BE2C (cell line): ENCODE measurements at regions not wholly inside any gene's neighbourhood (a gene's known extent, or its start where the extent isn't known, plus 50 kb on each side); places are given as distances from the start of the nearest gene placed in this dataset.

Experiments used
- DNase-seq: peaks from one replicate; pipeline ENCODE4 v3.0.0-alpha.2; 2020
- H3K27me3 ChIP-seq: fragments of 250-450 bp; sonication (Bioruptor Pico); 2 replicates; pipeline ENCODE4 v1.5.1; 2020; ENCODE audit warnings: mild to moderate bottlenecking
- H3K36me3 ChIP-seq: fragments of 250-450 bp; sonication (Bioruptor Pico); 2 replicates; pipeline ENCODE4 v1.5.1; 2020; ENCODE audit warnings: mild to moderate bottlenecking
- H3K4me1 ChIP-seq: fragments of 250-450 bp; sonication (Bioruptor Pico); 2 replicates; pipeline ENCODE4 v1.5.1; 2020
- H3K4me3 ChIP-seq: 2 replicates; pipeline ENCODE4 v1.5.1; 2011; ENCODE audit warnings: low read depth, low read length
- H3K9me3 ChIP-seq: fragments of 250-450 bp; sonication (Bioruptor Pico); 2 replicates; pipeline ENCODE4 v1.5.1; 2020
- TF ChIP-seq, protein P1 (sequence below): IDR thresholded peaks from 2 replicates; pipeline ENCODE4 v1.5.1; 2012; ENCODE audit warnings: mild to moderate bottlenecking, low read depth, low read length

DNA sequence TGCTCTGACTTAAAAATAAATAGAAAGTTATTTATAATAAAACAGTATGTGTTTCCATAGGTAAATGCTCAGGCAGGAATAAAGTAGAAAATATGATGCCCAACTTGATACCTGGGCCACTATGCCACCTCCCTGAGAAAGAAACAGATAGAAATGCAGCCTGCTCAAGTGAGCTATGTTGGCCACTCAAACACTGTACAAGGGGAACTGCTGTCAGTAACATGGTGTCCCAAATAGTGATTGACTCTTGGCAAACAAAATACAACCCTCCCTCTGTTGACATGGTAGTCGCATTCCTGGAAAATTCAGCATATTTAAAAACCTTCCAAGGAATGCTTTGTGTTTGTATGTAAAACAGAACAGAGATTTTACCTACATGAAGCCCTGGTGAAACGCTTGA, 66.9 kb upstream of the KCNE2 start:
- DNase-seq, result no peak
- TF ChIP-seq, protein P1, sequence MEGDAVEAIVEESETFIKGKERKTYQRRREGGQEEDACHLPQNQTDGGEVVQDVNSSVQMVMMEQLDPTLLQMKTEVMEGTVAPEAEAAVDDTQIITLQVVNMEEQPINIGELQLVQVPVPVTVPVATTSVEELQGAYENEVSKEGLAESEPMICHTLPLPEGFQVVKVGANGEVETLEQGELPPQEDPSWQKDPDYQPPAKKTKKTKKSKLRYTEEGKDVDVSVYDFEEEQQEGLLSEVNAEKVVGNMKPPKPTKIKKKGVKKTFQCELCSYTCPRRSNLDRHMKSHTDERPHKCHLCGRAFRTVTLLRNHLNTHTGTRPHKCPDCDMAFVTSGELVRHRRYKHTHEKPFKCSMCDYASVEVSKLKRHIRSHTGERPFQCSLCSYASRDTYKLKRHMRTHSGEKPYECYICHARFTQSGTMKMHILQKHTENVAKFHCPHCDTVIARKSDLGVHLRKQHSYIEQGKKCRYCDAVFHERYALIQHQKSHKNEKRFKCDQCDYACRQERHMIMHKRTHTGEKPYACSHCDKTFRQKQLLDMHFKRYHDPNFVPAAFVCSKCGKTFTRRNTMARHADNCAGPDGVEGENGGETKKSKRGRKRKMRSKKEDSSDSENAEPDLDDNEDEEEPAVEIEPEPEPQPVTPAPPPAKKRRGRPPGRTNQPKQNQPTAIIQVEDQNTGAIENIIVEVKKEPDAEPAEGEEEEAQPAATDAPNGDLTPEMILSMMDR, result no peak
- Histone ChIP-seq H3K27me3 (no peaks in the 10 kb centered on the region; the same call in 1 of the 2 replicates), H3K4me3 (no peak overlapping the region), H3K9me3 (no peaks in the 10 kb centered on the region), H3K4me1 (no peaks in the 10 kb centered on the region), H3K36me3 (no peaks in the 10 kb centered on the region)

DNA sequence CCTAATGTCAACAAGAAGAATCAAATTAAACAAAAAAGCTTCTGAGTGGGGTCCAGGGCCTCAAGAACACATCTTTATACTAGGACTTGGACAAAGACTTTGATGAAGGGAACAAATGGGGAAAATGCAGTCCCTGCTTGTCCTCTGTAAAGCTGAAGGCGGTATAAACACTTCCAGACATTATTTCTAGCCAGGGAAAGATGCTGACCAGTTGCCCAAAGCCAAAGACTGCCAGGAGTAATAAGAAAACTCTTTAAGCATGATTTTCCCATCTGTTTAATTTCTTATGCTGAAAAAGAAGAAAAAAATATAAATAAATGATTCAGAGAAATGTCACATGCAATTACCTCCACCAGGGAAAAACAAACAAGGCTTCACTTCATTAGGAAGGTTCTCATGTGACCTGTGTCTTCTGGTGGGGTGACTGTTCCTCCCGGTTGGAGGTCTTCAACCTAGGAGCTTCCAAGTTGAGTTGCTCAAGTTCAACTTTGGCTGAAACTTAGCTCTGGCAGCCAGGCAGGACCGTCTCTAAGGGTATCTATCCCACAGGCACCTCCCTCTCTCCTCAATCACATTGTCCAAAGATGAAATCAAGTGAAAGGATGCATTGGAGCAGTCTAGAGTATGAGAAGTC, 65.2 kb upstream of the KCNE2 start:
- Histone ChIP-seq H3K36me3 (no peaks in the 10 kb centered on the region), H3K4me3 (no peak overlapping the region), H3K27me3 (no peaks in the 10 kb centered on the region; the same call in 1 of the 2 replicates), H3K9me3 (no peaks in the 10 kb centered on the region), H3K4me1 (no peaks in the 10 kb centered on the region)
- DNase-seq, result no peak
- TF ChIP-seq, protein P1, result no peak

DNA sequence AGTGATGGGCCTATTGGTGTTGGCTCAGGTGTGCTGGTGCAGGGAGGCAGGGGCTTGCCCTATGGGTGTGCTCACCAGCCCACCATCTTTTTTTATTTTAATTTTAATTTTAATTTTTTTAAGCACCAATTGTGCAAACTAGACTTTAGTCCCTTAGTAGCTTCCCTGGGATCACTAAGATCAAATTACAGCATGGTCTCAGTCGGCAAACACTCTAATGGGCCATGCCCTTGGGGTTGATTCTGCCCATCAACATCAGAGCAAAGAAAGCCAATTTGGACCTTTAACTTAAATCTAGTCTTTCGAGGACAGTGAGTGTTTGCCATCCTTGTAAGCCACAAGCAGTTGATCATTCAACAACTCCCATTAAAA, 64.7 kb upstream of the KCNE2 start:
- no peaks in the 10 kb centered on the region for H3K4me1 ChIP-seq
- H3K27me3 ChIP-seq, result no peaks in the 10 kb centered on the region; the same call in 1 of the 2 replicates
- no peaks in the 10 kb centered on the region for H3K36me3 ChIP-seq
- H3K9me3 ChIP-seq, result no peaks in the 10 kb centered on the region
- no peak for DNase-seq
- H3K4me3 ChIP-seq, result no peak overlapping the region
- TF ChIP-seq, protein P1, result no peak

DNA sequence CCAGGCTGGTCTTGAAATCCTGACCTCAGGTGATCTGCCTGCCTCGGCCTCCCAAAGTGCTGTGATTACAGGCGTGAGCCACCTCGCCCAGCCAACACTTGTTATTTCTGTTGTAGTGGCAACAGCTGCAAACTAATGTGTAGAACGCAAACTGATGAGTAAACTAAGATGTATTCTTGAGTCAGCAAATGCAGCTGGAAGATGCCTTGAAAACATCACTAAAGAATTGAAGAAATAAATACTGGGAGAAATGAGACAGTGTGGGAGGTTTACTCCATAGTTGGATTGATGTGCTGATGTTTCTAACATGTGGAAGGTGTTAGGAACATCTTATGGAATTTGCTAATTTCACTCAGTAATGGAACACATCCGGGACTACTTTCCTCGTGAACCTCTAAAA, 61.3 kb upstream of the KCNE2 start:
- Histone ChIP-seq H3K4me1 (no peaks in the 10 kb centered on the region), H3K4me3 (no peak overlapping the region), H3K36me3 (no peaks in the 10 kb centered on the region), H3K27me3 (no peaks in the 10 kb centered on the region; the same call in 1 of the 2 replicates), H3K9me3 (no peaks in the 10 kb centered on the region)
- DNase-seq, result no peak
- TF ChIP-seq, protein P1, result no peak

DNA sequence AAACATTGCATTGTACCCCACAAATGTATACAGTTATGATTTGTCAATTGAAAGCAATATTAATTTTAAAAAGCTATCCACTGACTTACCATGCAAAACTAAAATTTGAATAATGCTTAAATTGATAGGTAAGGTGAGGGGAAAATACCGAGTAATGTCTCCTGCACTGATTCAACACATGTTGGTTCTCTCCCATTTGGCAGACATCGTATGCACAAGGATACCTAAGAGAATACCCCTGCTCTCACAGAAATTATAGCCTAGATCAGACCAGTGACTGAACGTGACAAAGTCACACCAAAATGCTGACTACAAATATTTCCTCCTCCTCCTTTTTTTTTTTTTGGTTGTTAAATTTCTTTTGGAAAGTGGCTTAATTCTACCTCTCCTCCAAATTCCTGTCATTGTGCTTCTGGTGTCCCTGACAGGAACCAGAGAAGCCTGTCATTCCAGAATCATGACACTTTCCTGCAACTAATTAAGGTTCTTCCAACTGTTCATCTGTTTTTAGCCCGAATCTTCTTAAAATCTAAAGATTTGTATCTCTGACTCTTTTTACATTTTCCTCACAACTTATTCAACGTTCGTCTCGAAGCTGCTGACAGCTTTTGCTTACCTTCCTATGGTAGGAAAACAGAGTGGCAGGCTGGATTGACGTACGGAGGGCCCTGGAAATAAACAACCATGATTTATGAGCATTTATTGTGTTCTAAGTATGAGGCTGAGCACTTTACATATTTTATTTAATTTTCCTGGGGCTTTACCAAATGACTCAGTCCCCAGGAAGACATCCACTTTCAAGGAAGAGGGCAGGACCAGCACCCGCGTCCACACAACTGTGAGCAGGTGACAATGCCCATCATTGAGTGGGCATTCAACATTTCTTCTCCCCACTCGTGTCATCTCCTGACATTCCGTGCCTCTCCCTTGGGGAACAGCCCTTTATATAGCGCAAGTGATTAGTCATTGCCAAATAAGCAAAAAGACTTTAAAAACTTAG, 57.9 kb upstream of the KCNE2 start:
- DNase-seq, result no peak
- TF ChIP-seq, protein P1, result no peak
- H3K4me3 ChIP-seq, result no peak overlapping the region
- H3K4me1 ChIP-seq, result no peaks in the 10 kb centered on the region
- H3K9me3 ChIP-seq, result no peaks in the 10 kb centered on the region
- H3K27me3 ChIP-seq, result no peaks in the 10 kb centered on the region
- no peaks in the 10 kb centered on the region for H3K36me3 ChIP-seq

DNA sequence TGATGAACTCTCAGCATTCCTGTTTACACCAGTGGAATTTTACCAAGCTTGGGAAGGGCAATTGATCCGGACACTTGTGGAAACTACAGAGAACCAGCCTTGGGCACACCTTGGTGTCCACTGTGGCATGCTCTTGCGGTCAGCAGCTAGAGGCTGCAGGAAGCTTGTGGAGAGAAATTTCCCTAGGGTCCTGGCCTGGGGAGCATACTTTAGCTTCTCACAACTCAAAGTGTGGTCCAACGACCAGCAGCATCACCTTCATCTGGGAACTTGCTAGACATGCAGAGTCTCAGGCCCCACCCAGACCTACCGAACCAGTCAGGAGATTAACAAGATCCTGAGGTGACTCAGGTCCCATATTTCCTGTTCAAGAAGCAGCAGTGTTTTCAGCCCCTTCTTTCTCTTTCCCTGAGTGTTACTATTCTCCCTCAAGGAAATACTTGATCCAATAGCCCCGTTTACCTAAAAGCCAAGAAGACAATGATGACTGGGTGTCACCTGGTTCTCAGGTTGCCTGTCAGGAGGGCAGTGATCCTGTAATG, 55.7 kb upstream of the KCNE2 start:
- H3K9me3 ChIP-seq, result no peaks in the 10 kb centered on the region

More for the DNA sequence above, 55.7 kb upstream of the KCNE2 start:
- H3K4me1 ChIP-seq, result no peaks in the 10 kb centered on the region
- no peaks in the 10 kb centered on the region for H3K36me3 ChIP-seq
- DNase-seq, result no peak
- TF ChIP-seq, protein P1, result no peak
- no peaks in the 10 kb centered on the region for H3K27me3 ChIP-seq
- H3K4me3 ChIP-seq, result no peak overlapping the region
